Gastroesophageal sphincter (tissue), 4 donors: ENCODE measurements at regions not wholly inside any gene's neighbourhood (a gene's known extent, or its start where the extent isn't known, plus 50 kb on each side); places are given as distances from the start of the nearest gene placed in this dataset.

Experiments used
- ATAC-seq: fragments of 150-250 bp; one replicate; pipeline ENCODE4 v1.9.1; 2016; ENCODE audit warnings: mild to moderate bottlenecking, moderate library complexity
- H3K27ac ChIP-seq, 4 donors: fragments of 200-600 bp; sonication (generic) in 3 of 4; 1 replicate in 3 of 4; 2 replicates in 1 of 4; pipeline ENCODE4 v1.5.1; 2016 to 2019
- H3K27me3 ChIP-seq: fragments of 200-600 bp; sonication (generic); one replicate; pipeline ENCODE4 v1.5.1; 2019
- H3K36me3 ChIP-seq, 2 donors: fragments of 200-600 bp; sonication (generic); one replicate each; pipeline ENCODE4 v1.5.1; 2019; ENCODE audit warnings: control low read depth in 1 of 2
- H3K4me1 ChIP-seq, 3 donors: fragments of 200-600 bp; sonication (generic); 1 replicate in 2 of 3; 2 replicates in 1 of 3; pipeline ENCODE4 v1.5.1; 2016 to 2019; ENCODE audit warnings: control low read depth in 2 of 3
- H3K4me3 ChIP-seq, 2 donors: fragments of 200-600 bp; sonication (generic); one replicate each; pipeline ENCODE4 v1.5.1; 2019; ENCODE audit warnings: mild to moderate bottlenecking in 1 of 2, moderate library complexity in 1 of 2
- H3K9me3 ChIP-seq, 3 donors: fragments of 200-600 bp; sonication (generic); one replicate each; pipeline ENCODE4 v1.5.1; 2017 to 2019; ENCODE audit warnings: control low read depth in 2 of 3
- EP300 ChIP-seq: sonication (generic); formaldehyde crosslinking; IDR thresholded peaks from one replicate; pipeline ENCODE4 v1.6.1; 2017; ENCODE audit warnings: antibody characterized with exemption, mild to moderate bottlenecking
- POLR2A ChIP-seq, 2 donors: fragments of 450-650 bp; IDR thresholded peaks; one replicate each; pipeline ENCODE4 v1.6.1; 2017; ENCODE audit warnings: antibody characterized with exemption in 2 of 2, mild to moderate bottlenecking in 2 of 2, moderate library complexity in 1 of 2
- POLR2AphosphoS5 ChIP-seq: sonication (generic); formaldehyde crosslinking; IDR thresholded peaks from one replicate; pipeline ENCODE4 v1.6.1; 2017; ENCODE audit warnings: antibody characterized with exemption
- WGBS, 2 donors: methylation state at CpG; one replicate each; pipeline ENCODE4 v1.1.5; 2018; ENCODE audit warnings: low coverage in 1 of 2; 5-methylcytosine and 5-hydroxymethylcytosine counted together
- TF ChIP-seq, protein P1 (sequence below), 4 experiments: fragments of 200-600 bp in 2 of 4; fragments of 450-650 bp in 2 of 4; sonication (generic) in 1 of 4; IDR thresholded peaks; one replicate each; pipeline ENCODE4 v1.5.1; 2017 to 2019; ENCODE audit warnings: antibody characterized with exemption in 4 of 4, mild to moderate bottlenecking in 2 of 4, moderate library complexity in 2 of 4

- TF ChIP-seq POLR2A (IDR thresholded peaks at IDR 0.05) (no peak), EP300 (no peak), POLR2AphosphoS5 (no peak)
- TF ChIP-seq, protein P1, sequence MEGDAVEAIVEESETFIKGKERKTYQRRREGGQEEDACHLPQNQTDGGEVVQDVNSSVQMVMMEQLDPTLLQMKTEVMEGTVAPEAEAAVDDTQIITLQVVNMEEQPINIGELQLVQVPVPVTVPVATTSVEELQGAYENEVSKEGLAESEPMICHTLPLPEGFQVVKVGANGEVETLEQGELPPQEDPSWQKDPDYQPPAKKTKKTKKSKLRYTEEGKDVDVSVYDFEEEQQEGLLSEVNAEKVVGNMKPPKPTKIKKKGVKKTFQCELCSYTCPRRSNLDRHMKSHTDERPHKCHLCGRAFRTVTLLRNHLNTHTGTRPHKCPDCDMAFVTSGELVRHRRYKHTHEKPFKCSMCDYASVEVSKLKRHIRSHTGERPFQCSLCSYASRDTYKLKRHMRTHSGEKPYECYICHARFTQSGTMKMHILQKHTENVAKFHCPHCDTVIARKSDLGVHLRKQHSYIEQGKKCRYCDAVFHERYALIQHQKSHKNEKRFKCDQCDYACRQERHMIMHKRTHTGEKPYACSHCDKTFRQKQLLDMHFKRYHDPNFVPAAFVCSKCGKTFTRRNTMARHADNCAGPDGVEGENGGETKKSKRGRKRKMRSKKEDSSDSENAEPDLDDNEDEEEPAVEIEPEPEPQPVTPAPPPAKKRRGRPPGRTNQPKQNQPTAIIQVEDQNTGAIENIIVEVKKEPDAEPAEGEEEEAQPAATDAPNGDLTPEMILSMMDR (IDR thresholded peaks at IDR 0.05): no peak
- Histone ChIP-seq H3K27ac (no peak overlapping the region), H3K4me3 (no peak overlapping the region), H3K36me3 (no peaks in the 10 kb centered on the region), H3K4me1 (no peaks in the 10 kb centered on the region), H3K9me3 (no peaks in the 10 kb centered on the region), H3K27me3 (no peaks in the 10 kb centered on the region)
- 57 to 86% methylated on average over 2 of the region's 2 CpGs for WGBS, 2 donors
- ATAC-seq: no peak
Measured at GRCh38 chr5:114099161-114099560, 262.7 kb upstream of the KCNN2 start.

DNA sequence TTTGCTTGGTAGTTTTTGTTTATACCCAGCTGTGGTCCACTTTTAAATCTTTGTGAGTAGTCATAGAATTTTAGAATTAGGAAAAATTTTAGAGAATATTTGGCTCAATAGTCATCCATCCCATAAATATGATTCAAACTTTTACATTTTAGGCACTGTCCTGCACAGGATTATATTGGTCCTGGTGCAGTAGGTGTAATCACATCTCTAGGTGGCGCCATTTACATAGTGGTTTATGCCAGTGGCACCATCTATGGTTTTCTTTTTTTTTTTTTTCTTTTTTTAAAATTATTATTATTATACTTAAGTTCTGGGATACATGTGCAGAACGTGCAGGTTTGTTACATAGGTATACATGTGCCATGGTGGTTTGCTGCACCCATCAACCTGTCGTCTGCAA lies 260.7 kb upstream of the KCNN2 start:
- 37 to 42% methylated on average over 2 to 3 of the region's 3 CpGs for WGBS, 2 donors
- Histone ChIP-seq H3K9me3 (no peaks in the 10 kb centered on the region), H3K4me1 (no peaks in the 10 kb centered on the region), H3K27me3 (no peaks in the 10 kb centered on the region), H3K4me3 (no peak overlapping the region), H3K36me3 (no peaks in the 10 kb centered on the region), H3K27ac (no peak overlapping the region)
- ATAC-seq: no peak
- TF ChIP-seq POLR2AphosphoS5 (no peak), POLR2A (IDR thresholded peaks at IDR 0.05) (no peak)
- TF ChIP-seq, protein P1 (IDR thresholded peaks at IDR 0.05): peak in 2 of 4 experiments; percentile 30 to 66

GRCh38 chr5:114113604-114114003 lies 248.3 kb upstream of the KCNN2 start:
- ATAC-seq: no peak
- H3K4me3 ChIP-seq: no peak overlapping the region
- no peaks in the 10 kb centered on the region for H3K4me1 ChIP-seq
- WGBS, 2 donors: 30 to 50% methylated on average over 1 of the region's 1 CpG
- no peaks in the 10 kb centered on the region for H3K27me3 ChIP-seq
- H3K36me3 ChIP-seq: no peaks in the 10 kb centered on the region
- no peak overlapping the region for H3K27ac ChIP-seq
- H3K9me3 ChIP-seq: no peaks in the 10 kb centered on the region
- TF ChIP-seq POLR2A (IDR thresholded peaks at IDR 0.05) (no peak), POLR2AphosphoS5 (no peak), EP300 (no peak)
- TF ChIP-seq, protein P1 (IDR thresholded peaks at IDR 0.05): no peak

DNA sequence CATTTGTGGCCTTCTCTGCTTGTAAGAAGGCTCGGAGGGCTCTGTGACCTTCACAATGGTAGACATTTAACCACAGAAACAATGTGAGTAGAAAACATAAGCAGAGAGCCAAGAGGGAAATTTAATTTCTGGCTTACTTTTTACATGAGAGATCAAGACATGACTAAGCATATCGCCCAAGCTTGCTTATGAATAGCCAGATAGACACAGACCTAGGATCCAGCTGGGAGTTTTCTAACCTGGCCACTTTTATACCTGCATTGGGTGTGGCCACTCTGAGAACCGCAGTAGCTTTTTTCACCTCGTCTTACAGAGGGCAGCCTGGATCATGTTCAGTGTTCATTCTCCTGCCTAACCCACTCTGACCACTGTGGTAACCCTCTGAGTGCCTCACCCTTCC lies 244.9 kb upstream of the KCNN2 start:
- no peak for ATAC-seq
- Histone ChIP-seq H3K4me1 (no peaks in the 10 kb centered on the region), H3K27me3 (no peaks in the 10 kb centered on the region), H3K36me3 (no peaks in the 10 kb centered on the region), H3K27ac (no peak overlapping the region), H3K4me3 (no peak overlapping the region), H3K9me3 (no peaks in the 10 kb centered on the region)
- 72 to 77% methylated on average over 4 of the region's 4 CpGs for WGBS, 2 donors
- no peak for TF ChIP-seq EP300
- TF ChIP-seq, protein P1 (IDR thresholded peaks at IDR 0.05): no peak
- TF ChIP-seq POLR2AphosphoS5: no peak
- no peak for TF ChIP-seq POLR2A (IDR thresholded peaks at IDR 0.05)

DNA sequence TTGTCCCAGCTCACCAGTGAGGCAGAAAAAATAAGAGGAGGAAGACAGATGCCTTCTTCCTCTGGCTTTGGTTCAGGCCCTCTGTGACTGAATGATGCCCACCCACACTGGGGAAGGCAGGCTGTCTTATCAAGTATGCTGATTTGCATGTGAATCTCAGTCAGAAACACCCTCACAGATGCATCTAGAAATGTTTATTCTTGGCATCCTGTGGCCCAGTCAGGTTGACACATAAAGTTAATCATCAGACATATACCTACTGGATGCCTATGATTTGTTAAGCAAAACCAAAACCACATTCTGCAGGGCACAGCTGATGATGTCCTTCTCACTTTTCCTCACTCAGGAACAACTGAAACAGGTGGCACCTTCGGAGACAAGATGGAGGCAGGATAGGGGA lies 243.4 kb upstream of the KCNN2 start:
- Histone ChIP-seq H3K27me3 (no peaks in the 10 kb centered on the region), H3K36me3 (no peaks in the 10 kb centered on the region), H3K27ac (no peak overlapping the region), H3K9me3 (no peaks in the 10 kb centered on the region), H3K4me3 (no peak overlapping the region), H3K4me1 (no peaks in the 10 kb centered on the region)
- no peak for ATAC-seq
- no CpG with 5 or more reads among the region's 1 CpG for WGBS, 2 donors
- no peak for TF ChIP-seq POLR2AphosphoS5
- TF ChIP-seq EP300: no peak
- TF ChIP-seq, protein P1 (IDR thresholded peaks at IDR 0.05): no peak
- no peak for TF ChIP-seq POLR2A (IDR thresholded peaks at IDR 0.05)
